GM18909 (cell line): ENCODE measurements at regions not wholly inside any gene's neighbourhood (a gene's known extent, or its start where the extent isn't known, plus 50 kb on each side); places are given as distances from the start of the nearest gene placed in this dataset.

Source experiments
- ATAC-seq: cut with Tn5 transposase; IDR thresholded peaks from one replicate; pipeline ENCODE4 v1.9.1; 2021; ENCODE audit warnings: mild to moderate bottlenecking; ENCODE audit not compliant: unreplicated experiment, poor library complexity

- no peak for ATAC-seq
Observed at GRCh38 chr2:149849136-149849535, 261.6 kb upstream of the MMADHC start.

- ATAC-seq: no peak
Observed at GRCh38 chr2:149841396-149841795, 253.8 kb upstream of the MMADHC start.

GRCh38 chr2:149832324-149832723 is 244.7 kb upstream of the MMADHC start:
- ATAC-seq: no peak

GRCh38 chr2:149828520-149829210 is 241.1 kb upstream of the MMADHC start:
- ATAC-seq: no peak

- no peak for ATAC-seq
Observed at GRCh38 chr2:149827585-149828126, 240.1 kb upstream of the MMADHC start.

- ATAC-seq: no peak
Observed at GRCh38 chr2:149826471-149827125, 239.0 kb upstream of the MMADHC start.

- ATAC-seq: no peak
Observed at GRCh38 chr2:149825473-149825872, 237.9 kb upstream of the MMADHC start.

GRCh38 chr2:149824136-149824535 is 236.6 kb upstream of the MMADHC start:
- no peak for ATAC-seq

GRCh38 chr2:149819356-149819957 is 231.9 kb upstream of the MMADHC start:
- no peak for ATAC-seq

- ATAC-seq: no peak
Observed at GRCh38 chr2:149816756-149817551, 229.4 kb upstream of the MMADHC start.

- no peak for ATAC-seq
Observed at GRCh38 chr2:149815941-149816340, 228.4 kb upstream of the MMADHC start.

- no peak for ATAC-seq
Observed at GRCh38 chr2:149814901-149815300, 227.3 kb upstream of the MMADHC start.

- ATAC-seq: no peak
Observed at GRCh38 chr2:149814049-149814448, 226.5 kb upstream of the MMADHC start.

- no peak for ATAC-seq
Observed at GRCh38 chr2:149808556-149808955, 221.0 kb upstream of the MMADHC start.

- ATAC-seq: no peak
Observed at GRCh38 chr2:149806651-149807050, 219.1 kb upstream of the MMADHC start.

GRCh38 chr2:149800624-149801542 is 213.3 kb upstream of the MMADHC start:
- ATAC-seq: no peak

GRCh38 chr2:149799013-149799705 is 211.6 kb upstream of the MMADHC start:
- no peak for ATAC-seq

- no peak for ATAC-seq
Observed at GRCh38 chr2:149797030-149797429, 209.5 kb upstream of the MMADHC start.

GRCh38 chr2:149789549-149789948 is 202.0 kb upstream of the MMADHC start:
- ATAC-seq: no peak
